GM06990 (cell line): ENCODE measurements at regions not wholly inside any gene's neighbourhood (a gene's known extent, or its start where the extent isn't known, plus 50 kb on each side); places are given as distances from the start of the nearest gene placed in this dataset.

Experiments
- DNase-seq: peaks from one replicate; pipeline ENCODE4 v3.0.0-alpha.2; 2011; ENCODE audit not compliant: insufficient read length; ENCODE audit errors: extremely low read depth
- H3K27me3 ChIP-seq: replicated peaks from 2 replicates; pipeline ENCODE4 v1.6.0; 2011; ENCODE audit warnings: low read length; ENCODE audit not compliant: control insufficient read depth, insufficient read depth
- H3K36me3 ChIP-seq: 2 replicates; pipeline ENCODE4 v1.5.1; 2011; ENCODE audit warnings: low read length; ENCODE audit not compliant: control insufficient read depth, insufficient read depth
- H3K4me3 ChIP-seq: replicated peaks from 2 replicates; pipeline ENCODE4 v1.5.1; 2011; ENCODE audit warnings: low read depth, mild to moderate bottlenecking, control low read depth, low read length
- TF ChIP-seq, protein P1 (sequence below): IDR thresholded peaks from 2 replicates; pipeline ENCODE4 v1.5.1; 2011; ENCODE audit warnings: low read length, control low read depth, mild to moderate bottlenecking, inconsistent platforms; ENCODE audit not compliant: insufficient read depth, poor library complexity, severe bottlenecking

DNA sequence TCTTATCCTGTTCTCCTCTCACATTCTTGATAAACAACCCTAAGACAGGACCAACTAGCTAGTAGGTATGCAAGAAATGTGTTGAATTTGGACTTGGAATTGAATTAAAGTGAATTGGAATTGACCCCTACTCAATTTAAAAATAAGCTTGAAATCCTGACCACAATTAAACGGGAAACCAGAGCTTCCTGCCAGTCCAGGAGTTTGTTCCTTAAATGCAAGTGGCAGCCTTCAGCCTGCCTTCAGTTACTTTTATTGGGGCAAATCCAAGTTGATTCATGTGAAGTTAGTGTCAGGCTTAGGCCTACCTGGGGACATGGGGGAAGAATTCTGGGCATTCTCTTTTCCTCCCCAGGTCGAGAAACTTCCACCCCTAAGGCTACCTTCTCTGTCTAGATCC lies 457.6 kb downstream of the BCL11A start:
- H3K4me3 ChIP-seq, result no peak overlapping the region
- H3K27me3 ChIP-seq, result no peaks in the 10 kb centered on the region; the same call in 1 of the 2 replicates
- DNase-seq, result no peak
- TF ChIP-seq, protein P1, sequence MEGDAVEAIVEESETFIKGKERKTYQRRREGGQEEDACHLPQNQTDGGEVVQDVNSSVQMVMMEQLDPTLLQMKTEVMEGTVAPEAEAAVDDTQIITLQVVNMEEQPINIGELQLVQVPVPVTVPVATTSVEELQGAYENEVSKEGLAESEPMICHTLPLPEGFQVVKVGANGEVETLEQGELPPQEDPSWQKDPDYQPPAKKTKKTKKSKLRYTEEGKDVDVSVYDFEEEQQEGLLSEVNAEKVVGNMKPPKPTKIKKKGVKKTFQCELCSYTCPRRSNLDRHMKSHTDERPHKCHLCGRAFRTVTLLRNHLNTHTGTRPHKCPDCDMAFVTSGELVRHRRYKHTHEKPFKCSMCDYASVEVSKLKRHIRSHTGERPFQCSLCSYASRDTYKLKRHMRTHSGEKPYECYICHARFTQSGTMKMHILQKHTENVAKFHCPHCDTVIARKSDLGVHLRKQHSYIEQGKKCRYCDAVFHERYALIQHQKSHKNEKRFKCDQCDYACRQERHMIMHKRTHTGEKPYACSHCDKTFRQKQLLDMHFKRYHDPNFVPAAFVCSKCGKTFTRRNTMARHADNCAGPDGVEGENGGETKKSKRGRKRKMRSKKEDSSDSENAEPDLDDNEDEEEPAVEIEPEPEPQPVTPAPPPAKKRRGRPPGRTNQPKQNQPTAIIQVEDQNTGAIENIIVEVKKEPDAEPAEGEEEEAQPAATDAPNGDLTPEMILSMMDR, result no peak
- H3K36me3 ChIP-seq, result no peaks in the 10 kb centered on the region

DNA sequence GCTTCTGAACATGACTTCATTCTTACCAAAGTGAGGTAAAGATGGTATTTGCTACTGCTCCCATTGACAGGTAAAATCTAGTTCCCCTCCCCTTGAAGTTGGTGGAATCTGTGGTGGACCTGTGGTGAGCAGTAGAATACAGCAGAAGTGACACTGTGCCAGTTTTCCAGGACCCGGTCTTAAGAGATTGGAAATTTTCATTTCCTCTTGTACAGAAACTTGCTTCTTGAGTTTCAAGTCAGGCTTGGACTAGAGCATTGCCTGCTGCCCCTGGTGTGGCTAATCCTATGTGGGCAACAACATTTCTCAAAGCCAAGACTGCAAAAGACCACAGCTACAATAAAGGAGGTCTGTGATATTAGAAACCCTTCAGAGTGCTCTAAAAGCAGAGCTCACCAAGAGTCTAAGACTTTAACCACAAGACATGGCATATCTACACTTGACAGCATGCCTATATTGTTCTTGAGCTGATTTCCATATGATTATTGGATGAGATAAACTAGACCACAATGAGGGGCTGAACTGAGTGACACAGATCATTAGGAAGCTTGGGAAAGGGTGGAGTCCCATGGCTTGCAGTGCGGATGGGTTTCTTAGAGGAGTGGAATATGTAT lies 458.1 kb downstream of the BCL11A start:
- Histone ChIP-seq H3K27me3 (no peaks in the 10 kb centered on the region; the same call in 1 of the 2 replicates), H3K36me3 (no peaks in the 10 kb centered on the region), H3K4me3 (no peak overlapping the region)
- no peak for DNase-seq
- TF ChIP-seq, protein P1, result no peak

DNA sequence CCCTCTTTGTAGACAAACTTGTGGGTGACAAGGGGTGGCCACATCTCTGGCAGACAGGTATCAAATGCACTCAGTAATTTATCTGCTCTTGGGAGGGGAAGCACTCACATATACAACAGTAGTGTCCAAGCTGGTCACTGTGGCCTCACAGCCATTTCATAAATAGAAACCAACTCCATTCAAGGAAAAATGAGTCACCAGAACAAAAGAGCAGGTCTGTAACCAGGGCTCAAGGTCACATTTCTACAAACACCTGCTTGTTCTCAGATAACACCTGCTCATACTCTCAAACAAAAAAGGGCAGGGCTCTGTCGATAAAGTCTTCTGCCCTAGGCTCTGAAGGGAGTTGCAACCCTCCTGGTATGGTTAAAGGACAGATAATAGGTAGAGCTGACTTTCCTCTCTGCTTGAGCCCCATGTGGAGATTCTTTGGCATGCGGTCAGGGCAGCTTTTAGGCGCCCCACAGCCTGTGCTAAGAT lies 459.0 kb downstream of the BCL11A start:
- Histone ChIP-seq H3K36me3 (no peaks in the 10 kb centered on the region), H3K27me3 (no peaks in the 10 kb centered on the region; the same call in 1 of the 2 replicates), H3K4me3 (no peak overlapping the region)
- DNase-seq, result no peak
- TF ChIP-seq, protein P1, result no peak

DNA sequence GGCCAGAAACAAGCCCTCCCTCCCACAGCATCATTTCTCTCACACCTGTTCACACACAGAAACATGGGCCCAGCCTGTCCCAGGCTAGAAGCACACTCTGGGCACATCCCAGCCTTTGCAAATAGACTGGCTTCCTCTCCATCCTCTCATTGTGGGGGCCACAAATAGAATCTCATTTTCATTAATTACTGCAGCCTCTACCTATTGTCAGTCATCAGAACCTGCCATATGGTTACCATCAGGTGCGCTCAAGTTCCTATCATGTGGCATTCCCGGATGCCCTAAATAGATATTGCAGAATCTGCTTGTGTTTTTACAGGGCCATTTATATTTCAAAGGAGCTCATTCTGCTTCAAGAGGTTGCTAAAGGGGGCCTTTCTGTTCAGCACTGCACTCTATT lies 460.7 kb downstream of the BCL11A start:
- Histone ChIP-seq H3K36me3 (no peaks in the 10 kb centered on the region), H3K27me3 (no peaks in the 10 kb centered on the region; the same call in 1 of the 2 replicates), H3K4me3 (no peak overlapping the region)
- DNase-seq, result no peak
- TF ChIP-seq, protein P1, result no peak

DNA sequence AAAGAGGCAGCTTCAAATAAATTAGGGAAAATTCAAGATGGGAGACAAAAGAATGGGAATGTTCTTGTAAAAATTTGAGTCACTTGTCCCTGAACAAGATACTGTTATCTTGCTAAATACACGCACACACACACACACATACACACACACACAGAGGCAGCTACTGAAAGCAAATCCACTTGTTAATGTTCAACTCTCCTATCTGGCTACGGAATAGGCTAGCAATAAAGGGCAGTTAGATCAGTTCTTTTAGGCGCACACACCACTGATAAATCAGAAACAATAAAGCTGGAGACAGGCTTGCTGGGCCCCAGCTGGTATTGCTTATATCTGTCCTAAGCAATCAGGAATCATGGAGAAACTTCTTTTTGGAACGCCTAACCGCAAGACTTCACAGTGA lies 461.6 kb downstream of the BCL11A start:
- H3K36me3 ChIP-seq, result no peaks in the 10 kb centered on the region
- TF ChIP-seq, protein P1, result no peak
- H3K4me3 ChIP-seq, result no peak overlapping the region
- DNase-seq, result no peak
- H3K27me3 ChIP-seq, result no peaks in the 10 kb centered on the region; the same call in 1 of the 2 replicates
